GM06990 (cell line): ENCODE measurements at regions not wholly inside any gene's neighbourhood (a gene's known extent, or its start where the extent isn't known, plus 50 kb on each side); places are given as distances from the start of the nearest gene placed in this dataset.

Source experiments
- DNase-seq: peaks from one replicate; pipeline ENCODE4 v3.0.0-alpha.2; 2011; ENCODE audit not compliant: insufficient read length; ENCODE audit errors: extremely low read depth
- H3K27me3 ChIP-seq: replicated peaks from 2 replicates; pipeline ENCODE4 v1.6.0; 2011; ENCODE audit warnings: low read length; ENCODE audit not compliant: control insufficient read depth, insufficient read depth
- H3K36me3 ChIP-seq: 2 replicates; pipeline ENCODE4 v1.5.1; 2011; ENCODE audit warnings: low read length; ENCODE audit not compliant: control insufficient read depth, insufficient read depth
- H3K4me3 ChIP-seq: replicated peaks from 2 replicates; pipeline ENCODE4 v1.5.1; 2011; ENCODE audit warnings: low read depth, mild to moderate bottlenecking, control low read depth, low read length
- CTCF ChIP-seq: IDR thresholded peaks from 2 replicates; pipeline ENCODE4 v1.5.1; 2011; ENCODE audit warnings: low read length, control low read depth, mild to moderate bottlenecking, inconsistent platforms; ENCODE audit not compliant: insufficient read depth, poor library complexity, severe bottlenecking

GRCh38 chr2:45319683-45320455 is 291.2 kb downstream of the SRBD1 start:
- H3K4me3 ChIP-seq, result no peak overlapping the region
- H3K36me3 ChIP-seq, result no peaks in the 10 kb centered on the region
- TF ChIP-seq CTCF, result no peak
- DNase-seq, result no peak
- H3K27me3 ChIP-seq, result no peaks in the 10 kb centered on the region; the same call in 1 of the 2 replicates

GRCh38 chr2:45318686-45319085 is 292.4 kb downstream of the SRBD1 start:
- Histone ChIP-seq H3K27me3 (no peaks in the 10 kb centered on the region; the same call in none of the 2 replicates), H3K4me3 (no peak overlapping the region), H3K36me3 (no peaks in the 10 kb centered on the region)
- TF ChIP-seq CTCF, result no peak
- DNase-seq, result no peak

- no peak for TF ChIP-seq CTCF
- no peak for DNase-seq
- H3K27me3 ChIP-seq, result no peaks in the 10 kb centered on the region; the same call in none of the 2 replicates
- no peak overlapping the region for H3K4me3 ChIP-seq
- H3K36me3 ChIP-seq, result no peaks in the 10 kb centered on the region
These were observed 294.3 kb downstream of the SRBD1 start for GRCh38 chr2:45316576-45317338.

GRCh38 chr2:45315861-45316260 is 295.2 kb downstream of the SRBD1 start:
- H3K36me3 ChIP-seq, result no peaks in the 10 kb centered on the region
- H3K27me3 ChIP-seq, result no peaks in the 10 kb centered on the region; the same call in 1 of the 2 replicates
- no peak overlapping the region for H3K4me3 ChIP-seq
- no peak for DNase-seq
- no peak for TF ChIP-seq CTCF

- Histone ChIP-seq H3K36me3 (no peaks in the 10 kb centered on the region), H3K27me3 (no peaks in the 10 kb centered on the region; the same call in 1 of the 2 replicates), H3K4me3 (no peak overlapping the region)
- DNase-seq, result no peak
- TF ChIP-seq CTCF, result no peak
These were observed 298.8 kb downstream of the SRBD1 start for GRCh38 chr2:45312275-45312674.
